Sigmoid colon (tissue), 4 donors: ENCODE measurements at regions not wholly inside any gene's neighbourhood (a gene's known extent, or its start where the extent isn't known, plus 50 kb on each side); places are given as distances from the start of the nearest gene placed in this dataset.

Experiments
- CTCF ChIP-seq, 4 experiments: fragments of 450-650 bp in 3 of 4; fragments of 200-600 bp in 1 of 4; IDR thresholded peaks; one replicate each; pipeline ENCODE4 v1.5.1; 2016 to 2019; ENCODE audit warnings: antibody characterized with exemption in 4 of 4, mild to moderate bottlenecking in 3 of 4, moderate library complexity in 2 of 4
- POLR2A ChIP-seq, 2 donors: fragments of 450-650 bp; IDR thresholded peaks; one replicate each; pipeline ENCODE4 v1.6.1; 2016; ENCODE audit warnings: antibody characterized with exemption in 2 of 2, mild to moderate bottlenecking in 2 of 2, moderate library complexity in 2 of 2
- POLR2AphosphoS5 ChIP-seq, 4 donors: sonication (generic); formaldehyde crosslinking; IDR thresholded peaks; one replicate each; pipeline ENCODE4 v1.6.1; 2017; ENCODE audit warnings: antibody characterized with exemption in 4 of 4

GRCh38 chr18:75896865-75897264, 469.4 kb upstream of the SMIM21 start:
- TF ChIP-seq CTCF (IDR thresholded peaks at IDR 0.05) (peak in 1 of 4 experiments; percentile 22), POLR2AphosphoS5 (IDR thresholded peaks at IDR 0.05) (no peak), POLR2A (IDR thresholded peaks at IDR 0.05) (no peak)
